ENCODE measurements at regions not wholly inside any gene's neighbourhood (a gene's known extent, or its start where the extent isn't known, plus 50 kb on each side); places are given as distances from the start of the nearest gene placed in this dataset.

- no peak for DNase-seq (ENCODE audit: low read depth)
- TF ChIP-seq, protein P1, sequence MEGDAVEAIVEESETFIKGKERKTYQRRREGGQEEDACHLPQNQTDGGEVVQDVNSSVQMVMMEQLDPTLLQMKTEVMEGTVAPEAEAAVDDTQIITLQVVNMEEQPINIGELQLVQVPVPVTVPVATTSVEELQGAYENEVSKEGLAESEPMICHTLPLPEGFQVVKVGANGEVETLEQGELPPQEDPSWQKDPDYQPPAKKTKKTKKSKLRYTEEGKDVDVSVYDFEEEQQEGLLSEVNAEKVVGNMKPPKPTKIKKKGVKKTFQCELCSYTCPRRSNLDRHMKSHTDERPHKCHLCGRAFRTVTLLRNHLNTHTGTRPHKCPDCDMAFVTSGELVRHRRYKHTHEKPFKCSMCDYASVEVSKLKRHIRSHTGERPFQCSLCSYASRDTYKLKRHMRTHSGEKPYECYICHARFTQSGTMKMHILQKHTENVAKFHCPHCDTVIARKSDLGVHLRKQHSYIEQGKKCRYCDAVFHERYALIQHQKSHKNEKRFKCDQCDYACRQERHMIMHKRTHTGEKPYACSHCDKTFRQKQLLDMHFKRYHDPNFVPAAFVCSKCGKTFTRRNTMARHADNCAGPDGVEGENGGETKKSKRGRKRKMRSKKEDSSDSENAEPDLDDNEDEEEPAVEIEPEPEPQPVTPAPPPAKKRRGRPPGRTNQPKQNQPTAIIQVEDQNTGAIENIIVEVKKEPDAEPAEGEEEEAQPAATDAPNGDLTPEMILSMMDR (IDR thresholded peaks at IDR 0.05; ENCODE audit: insufficient read depth, low read length, poor library complexity, severe bottlenecking) = no peak
- no peak overlapping the region for H3K4me3 ChIP-seq (ENCODE audit: low read depth, low read length)
These were observed 534.4 kb downstream of the MID1IP1 start for GRCh38 chrX:39335513-39336235.

DNA sequence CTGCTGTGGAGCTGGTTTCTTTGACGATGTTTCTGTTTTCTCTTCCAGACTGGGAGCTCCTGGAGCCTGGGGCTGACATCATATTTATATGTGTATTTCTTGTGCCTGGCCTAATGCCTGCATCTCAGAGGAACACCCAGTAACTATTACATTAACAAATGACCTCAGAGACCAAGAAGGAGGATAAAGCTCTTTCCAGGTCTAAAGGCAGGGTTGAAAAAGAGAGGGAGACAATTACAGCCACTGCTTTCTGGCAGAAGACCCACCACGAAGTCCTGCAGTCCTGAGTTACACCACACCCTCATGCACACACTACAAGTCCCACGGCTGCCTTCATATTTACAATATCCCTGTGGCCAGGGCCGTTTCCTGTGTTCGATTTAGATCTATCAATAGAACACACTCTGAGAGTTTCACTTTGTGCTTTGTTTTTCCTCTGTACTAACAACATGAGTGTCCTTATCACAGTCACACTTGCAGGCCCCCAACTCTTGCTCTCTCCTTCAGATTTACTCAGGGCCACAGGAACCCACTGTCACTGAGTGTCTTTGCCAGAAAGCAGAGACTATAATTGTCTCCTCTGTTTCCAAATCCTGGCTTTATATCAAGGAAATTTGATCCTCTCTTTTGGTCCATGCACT lies 535.5 kb downstream of the MID1IP1 start:
- Histone ChIP-seq H3K27me3 (ENCODE audit: control insufficient read depth, insufficient read depth, low read length) (peaks cover 12% of the 10 kb centered on the region), H3K4me3 (ENCODE audit: low read depth, low read length) (no peak overlapping the region), H3K36me3 (ENCODE audit: control insufficient read depth, insufficient read depth, low read length) (no peaks in the 10 kb centered on the region)
- TF ChIP-seq, protein P1 (IDR thresholded peaks at IDR 0.05; ENCODE audit: insufficient read depth, low read length, poor library complexity, severe bottlenecking) = no peak
- no peak for DNase-seq (ENCODE audit: low read depth)

More at GRCh38 chrX:39335513-39336235, 534.4 kb downstream of the MID1IP1 start:
- Histone ChIP-seq H3K27me3 (ENCODE audit: control insufficient read depth, insufficient read depth, low read length) (peaks cover 8% of the 10 kb centered on the region), H3K36me3 (ENCODE audit: control insufficient read depth, insufficient read depth, low read length) (no peaks in the 10 kb centered on the region)

DNA sequence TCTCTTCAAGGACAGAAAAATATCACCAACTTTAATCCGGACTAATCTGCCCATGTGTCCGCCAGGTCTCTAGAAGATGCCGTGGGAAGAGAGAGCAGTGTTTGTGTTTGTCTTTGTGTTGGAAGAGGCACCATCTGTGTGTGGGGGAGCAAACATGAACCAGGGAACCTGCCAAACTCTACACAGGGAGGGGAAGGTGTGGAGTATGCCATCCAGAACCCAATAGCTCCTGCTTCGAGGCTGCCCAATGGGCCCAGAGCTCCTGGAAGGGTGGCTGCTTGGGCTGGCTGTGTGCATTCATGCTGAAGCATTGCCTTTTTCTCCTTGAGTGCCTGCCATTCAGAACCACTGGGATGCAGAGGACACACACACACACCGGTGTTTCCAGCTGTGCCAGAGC lies 536.2 kb downstream of the MID1IP1 start:
- no peaks in the 10 kb centered on the region for H3K36me3 ChIP-seq (ENCODE audit: control insufficient read depth, insufficient read depth, low read length)
- TF ChIP-seq, protein P1 (IDR thresholded peaks at IDR 0.05; ENCODE audit: insufficient read depth, low read length, poor library complexity, severe bottlenecking) = no peak
- no peak overlapping the region for H3K4me3 ChIP-seq (ENCODE audit: low read depth, low read length)
- DNase-seq (ENCODE audit: low read depth) = no peak
- peaks cover 12% of the 10 kb centered on the region for H3K27me3 ChIP-seq (ENCODE audit: control insufficient read depth, insufficient read depth, low read length)

DNA sequence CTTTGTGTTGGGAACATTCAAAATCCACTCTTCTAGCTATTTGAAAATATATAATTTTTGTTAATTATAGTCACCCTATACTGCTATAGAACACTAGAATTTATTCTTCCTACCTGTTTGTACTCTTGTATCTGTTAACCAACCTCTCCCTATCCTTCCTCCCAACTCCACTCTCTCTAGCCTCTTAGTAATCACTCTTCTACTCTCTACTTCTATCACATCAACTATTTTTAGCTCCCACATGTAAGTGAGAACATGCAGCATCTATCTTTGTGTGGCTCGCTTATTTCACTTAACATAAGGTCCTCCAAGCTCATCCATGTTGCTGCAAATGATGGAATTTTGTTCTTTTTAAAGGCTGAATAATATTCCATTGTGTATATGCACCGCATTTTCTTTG lies 537.3 kb downstream of the MID1IP1 start:
- DNase-seq (ENCODE audit: low read depth) = no peak
- Histone ChIP-seq H3K36me3 (ENCODE audit: control insufficient read depth, insufficient read depth, low read length) (no peaks in the 10 kb centered on the region), H3K4me3 (ENCODE audit: low read depth, low read length) (no peak overlapping the region), H3K27me3 (ENCODE audit: control insufficient read depth, insufficient read depth, low read length) (peaks cover 9% of the 10 kb centered on the region)
- TF ChIP-seq, protein P1 (IDR thresholded peaks at IDR 0.05; ENCODE audit: insufficient read depth, low read length, poor library complexity, severe bottlenecking) = no peak

- H3K27me3 ChIP-seq (ENCODE audit: control insufficient read depth, insufficient read depth, low read length) = peaks cover 5% of the 10 kb centered on the region
- no peak for DNase-seq (ENCODE audit: low read depth)
- H3K4me3 ChIP-seq (ENCODE audit: low read depth, low read length) = no peak overlapping the region
These were observed 555.0 kb downstream of the MID1IP1 start for GRCh38 chrX:39356119-39356807.

More at GRCh38 chrX:39356119-39356807, 555.0 kb downstream of the MID1IP1 start:
- no peaks in the 10 kb centered on the region for H3K36me3 ChIP-seq (ENCODE audit: control insufficient read depth, insufficient read depth, low read length)
- TF ChIP-seq, protein P1 (IDR thresholded peaks at IDR 0.05; ENCODE audit: insufficient read depth, low read length, poor library complexity, severe bottlenecking) = no peak
